Astrocyte (in vitro differentiated cells and primary cell): ENCODE measurements at regions not wholly inside any gene's neighbourhood (a gene's known extent, or its start where the extent isn't known, plus 50 kb on each side); places are given as distances from the start of the nearest gene placed in this dataset.

Experiments
- DNase-seq: peaks from one replicate; pipeline ENCODE4 v3.0.0-alpha.2; 2010; ENCODE audit warnings: low read depth
- FAIRE-seq: peaks from 2 replicates; lab custom pipeline; 2011; peaks lifted over from hg19 to GRCh38; lab: Jason Lieb, UNC
- H2AFZ ChIP-seq: 2 replicates; pipeline ENCODE4 v1.6.0; 2012; ENCODE audit warnings: low read depth, low read length, inconsistent platforms
- H3K27ac ChIP-seq: 2 replicates; pipeline ENCODE4 v1.5.1; 2011; ENCODE audit warnings: low read depth, low read length, inconsistent platforms
- H3K27me3 ChIP-seq: 2 replicates; pipeline ENCODE4 v1.6.0; 2011; ENCODE audit warnings: low read length, inconsistent platforms; ENCODE audit not compliant: insufficient read depth
- H3K36me3 ChIP-seq: 2 replicates; pipeline ENCODE4 v1.5.1; 2011; ENCODE audit warnings: low read length, inconsistent platforms; ENCODE audit not compliant: insufficient read depth
- H3K4me1 ChIP-seq: 2 replicates; pipeline ENCODE4 v1.5.1; 2011; ENCODE audit warnings: low read length, inconsistent platforms; ENCODE audit not compliant: insufficient read depth
- H3K4me2 ChIP-seq: 2 replicates; pipeline ENCODE4 v1.6.0; 2012; ENCODE audit warnings: low read length, inconsistent platforms
- H3K4me3 ChIP-seq: 2 replicates; pipeline ENCODE4 v1.5.1; 2011; ENCODE audit warnings: low read depth, mild to moderate bottlenecking, low read length, inconsistent platforms; ENCODE audit not compliant: insufficient read depth
- H3K79me2 ChIP-seq: 2 replicates; pipeline ENCODE4 v1.6.0; 2012; ENCODE audit warnings: mild to moderate bottlenecking, low read length, inconsistent platforms; ENCODE audit not compliant: insufficient read depth
- H3K9ac ChIP-seq: 2 replicates; pipeline ENCODE4 v1.6.0; 2012; ENCODE audit warnings: mild to moderate bottlenecking, low read length, inconsistent platforms
- H3K9me3 ChIP-seq: 2 replicates; pipeline ENCODE4 v1.5.1; 2012; ENCODE audit warnings: low read depth, mild to moderate bottlenecking, low read length, inconsistent platforms; ENCODE audit not compliant: insufficient read depth
- H4K20me1 ChIP-seq: 2 replicates; pipeline ENCODE4 v1.6.0; 2012; ENCODE audit warnings: low read length, inconsistent platforms; ENCODE audit not compliant: insufficient read depth
- H3K27ac Mint-ChIP-seq: one replicate; pipeline ENCODE4 v1.8.0; 2021; ENCODE audit warnings: mild to moderate bottlenecking, mixed read lengths; ENCODE audit not compliant: unreplicated experiment
- H3K27me3 Mint-ChIP-seq: one replicate; pipeline ENCODE4 v1.8.0; 2021; ENCODE audit warnings: low read depth, mixed read lengths; ENCODE audit not compliant: unreplicated experiment
- H3K36me3 Mint-ChIP-seq: one replicate; pipeline ENCODE4 v1.8.0; 2021; ENCODE audit warnings: low read depth, mixed read lengths; ENCODE audit not compliant: unreplicated experiment
- H3K4me1 Mint-ChIP-seq: one replicate; pipeline ENCODE4 v1.8.0; 2021; ENCODE audit warnings: low read depth, mixed read lengths; ENCODE audit not compliant: unreplicated experiment
- H3K4me3 Mint-ChIP-seq: one replicate; pipeline ENCODE4 v1.8.0; 2021; ENCODE audit warnings: mild to moderate bottlenecking, moderate library complexity, mixed read lengths; ENCODE audit not compliant: unreplicated experiment
- H3K9me3 Mint-ChIP-seq: one replicate; pipeline ENCODE4 v1.8.0; 2021; ENCODE audit warnings: mild to moderate bottlenecking, mixed read lengths; ENCODE audit not compliant: unreplicated experiment
- EZH2 ChIP-seq: IDR thresholded peaks from 2 replicates; pipeline ENCODE4 v1.6.1; 2012; ENCODE audit warnings: mild to moderate bottlenecking, low read length, inconsistent platforms; ENCODE audit not compliant: insufficient read depth
- TF ChIP-seq, protein P1 (sequence below): IDR thresholded peaks from 2 replicates; pipeline ENCODE4 v1.5.1; 2011; ENCODE audit warnings: low read depth, mild to moderate bottlenecking, inconsistent platforms, low read length, moderate library complexity; ENCODE audit not compliant: insufficient read depth

DNA sequence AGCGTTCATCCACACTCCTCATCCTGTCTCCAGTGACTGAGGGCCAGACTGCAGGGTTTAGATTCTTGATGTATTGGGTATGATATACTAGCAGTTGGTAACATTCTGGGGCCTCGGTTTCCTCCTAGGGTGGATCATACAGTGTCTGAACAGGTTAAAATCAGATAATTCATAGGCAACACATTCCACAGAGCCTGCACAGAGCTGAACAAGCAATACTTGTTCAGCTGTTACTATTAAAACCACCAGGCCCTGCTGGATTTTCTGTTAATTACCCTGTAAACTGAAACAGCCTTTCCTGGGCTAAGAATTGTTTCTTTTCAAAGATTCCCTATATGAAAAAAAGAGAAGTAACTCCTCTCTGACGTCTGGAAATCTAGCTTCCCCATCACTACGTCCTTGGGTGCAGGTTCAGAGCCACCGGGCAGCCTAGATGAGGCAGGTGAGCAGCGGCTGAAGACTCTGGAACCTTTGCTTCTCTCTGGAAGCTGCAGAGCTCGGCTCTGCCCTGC lies 1313.5 kb upstream of the WWC1 start:
- no peak overlapping the region for H3K27ac ChIP-seq

GRCh38 chr5:166979307-166979895 lies 1312.0 kb upstream of the WWC1 start:
- Histone ChIP-seq H3K36me3 (no peaks in the 10 kb centered on the region), H3K4me1 (peaks cover 3% of the 10 kb centered on the region), H3K27me3 (no peaks in the 10 kb centered on the region), H3K4me2 (peak overlapping the region; percentile 98), H3K79me2 (no peaks in the 10 kb centered on the region), H3K4me3 (peak overlapping the region; percentile 65), H3K9ac (peak overlapping the region; percentile 43), H4K20me1 (no peaks in the 10 kb centered on the region), H2AFZ (peak overlapping the region; percentile 88), H3K9me3 (no peaks in the 10 kb centered on the region), H3K27ac (no peak overlapping the region)
- FAIRE-seq (no peak), DNase-seq (no peak)
- Mint-ChIP-seq H3K9me3 (no peaks in the 10 kb centered on the region), H3K4me3 (peak overlapping the region; percentile 86), H3K27ac (no peak overlapping the region), H3K27me3 (peaks cover 10% of the 10 kb centered on the region), H3K4me1 (peaks cover 3% of the 10 kb centered on the region), H3K36me3 (no peaks in the 10 kb centered on the region)
- no peak for TF ChIP-seq EZH2
- TF ChIP-seq, protein P1, sequence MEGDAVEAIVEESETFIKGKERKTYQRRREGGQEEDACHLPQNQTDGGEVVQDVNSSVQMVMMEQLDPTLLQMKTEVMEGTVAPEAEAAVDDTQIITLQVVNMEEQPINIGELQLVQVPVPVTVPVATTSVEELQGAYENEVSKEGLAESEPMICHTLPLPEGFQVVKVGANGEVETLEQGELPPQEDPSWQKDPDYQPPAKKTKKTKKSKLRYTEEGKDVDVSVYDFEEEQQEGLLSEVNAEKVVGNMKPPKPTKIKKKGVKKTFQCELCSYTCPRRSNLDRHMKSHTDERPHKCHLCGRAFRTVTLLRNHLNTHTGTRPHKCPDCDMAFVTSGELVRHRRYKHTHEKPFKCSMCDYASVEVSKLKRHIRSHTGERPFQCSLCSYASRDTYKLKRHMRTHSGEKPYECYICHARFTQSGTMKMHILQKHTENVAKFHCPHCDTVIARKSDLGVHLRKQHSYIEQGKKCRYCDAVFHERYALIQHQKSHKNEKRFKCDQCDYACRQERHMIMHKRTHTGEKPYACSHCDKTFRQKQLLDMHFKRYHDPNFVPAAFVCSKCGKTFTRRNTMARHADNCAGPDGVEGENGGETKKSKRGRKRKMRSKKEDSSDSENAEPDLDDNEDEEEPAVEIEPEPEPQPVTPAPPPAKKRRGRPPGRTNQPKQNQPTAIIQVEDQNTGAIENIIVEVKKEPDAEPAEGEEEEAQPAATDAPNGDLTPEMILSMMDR, result no peak

More for the DNA sequence above, 1313.5 kb upstream of the WWC1 start:
- Histone ChIP-seq H3K4me3 (peak overlapping the region; percentile 65), H3K4me1 (peaks cover 3% of the 10 kb centered on the region), H3K4me2 (peak overlapping the region; percentile 98), H3K79me2 (no peaks in the 10 kb centered on the region), H3K9ac (no peak overlapping the region), H3K36me3 (no peaks in the 10 kb centered on the region), H3K27me3 (no peaks in the 10 kb centered on the region), H4K20me1 (no peaks in the 10 kb centered on the region), H2AFZ (peak overlapping the region; percentile 88), H3K9me3 (no peaks in the 10 kb centered on the region)
- TF ChIP-seq EZH2, result no peak
- TF ChIP-seq, protein P1, result no peak
- Mint-ChIP-seq H3K27ac (no peak overlapping the region), H3K9me3 (no peaks in the 10 kb centered on the region), H3K4me3 (peak overlapping the region; percentile 86), H3K36me3 (no peaks in the 10 kb centered on the region), H3K4me1 (no peaks in the 10 kb centered on the region), H3K27me3 (peaks cover 13% of the 10 kb centered on the region)
- FAIRE-seq (no peak), DNase-seq (no peak)

- no peak for TF ChIP-seq EZH2
- TF ChIP-seq, protein P1, result no peak
- no peaks in the 10 kb centered on the region for H4K20me1 ChIP-seq
- Mint-ChIP-seq H3K27me3 (peaks cover 10% of the 10 kb centered on the region), H3K36me3 (no peaks in the 10 kb centered on the region), H3K27ac (no peak overlapping the region), H3K9me3 (no peaks in the 10 kb centered on the region), H3K4me1 (peaks cover 3% of the 10 kb centered on the region), H3K4me3 (no peak overlapping the region)
- no peak overlapping the region for H3K27ac ChIP-seq
- H3K27me3 ChIP-seq, result no peaks in the 10 kb centered on the region
- H3K36me3 ChIP-seq, result no peaks in the 10 kb centered on the region
- H3K4me3 ChIP-seq, result no peak overlapping the region
- H3K9me3 ChIP-seq, result no peaks in the 10 kb centered on the region
- H3K4me2 ChIP-seq, result no peak overlapping the region
- no peak overlapping the region for H3K9ac ChIP-seq
- no peaks in the 10 kb centered on the region for H3K79me2 ChIP-seq
- DNase-seq, result no peak
- H3K4me1 ChIP-seq, result peaks cover 3% of the 10 kb centered on the region
- H2AFZ ChIP-seq, result no peak overlapping the region
- no peak for FAIRE-seq
Measured at GRCh38 chr5:166980666-166981065, 1310.8 kb upstream of the WWC1 start.
